OCI-M2 (cell line): ENCODE measurements at regions not wholly inside any gene's neighbourhood (a gene's known extent, or its start where the extent isn't known, plus 50 kb on each side); places are given as distances from the start of the nearest gene placed in this dataset.
"Not testable (repeated sequence)": the region's sequence is repeated elsewhere in the genome, so short reads cannot be mapped to it uniquely, and the experiment has no call there.

Experiments used
- DNase-seq: peaks from one replicate; lab custom pipeline; 2025; ENCODE audit not compliant: unreplicated experiment; lab: John Stamatoyannopoulos, UW

DNA sequence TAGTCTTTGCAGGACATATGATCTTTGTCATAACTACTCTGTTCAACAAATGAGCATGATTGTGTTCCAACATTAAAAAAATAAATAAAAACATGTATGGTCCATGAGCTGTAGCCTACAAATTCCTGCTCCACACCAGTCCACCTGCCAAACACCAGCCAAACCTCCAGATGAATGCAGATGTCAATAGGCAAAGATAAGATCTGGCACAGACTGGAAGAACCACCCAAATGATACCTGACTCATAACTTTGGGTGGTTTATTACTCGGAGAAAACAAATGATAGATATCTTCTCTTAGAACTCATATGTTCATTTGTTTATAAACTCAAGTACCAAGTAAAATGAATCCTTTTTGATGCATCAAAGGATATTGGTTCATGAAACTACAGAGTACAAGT, 425.1 kb downstream of the GBA3 start:
- no peak for DNase-seq

DNA sequence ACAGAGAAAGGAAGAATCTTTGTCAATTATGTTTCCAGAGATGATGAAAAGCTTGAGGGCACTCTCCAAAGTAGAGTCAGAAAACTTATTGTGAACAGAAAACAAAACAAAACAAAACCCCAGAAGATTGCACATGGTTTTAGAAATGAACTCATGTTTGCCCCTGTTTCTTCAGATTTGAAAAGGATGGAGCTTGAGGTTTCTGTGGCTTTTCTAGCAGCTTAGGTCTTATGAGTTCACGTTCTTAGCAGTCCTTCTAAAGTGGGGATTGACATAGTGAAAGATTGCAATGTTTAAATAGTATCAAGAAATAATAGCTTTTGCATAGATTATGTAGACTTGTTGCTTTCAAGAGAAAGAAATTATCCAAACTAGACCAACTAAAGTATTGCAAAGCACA, 421.8 kb downstream of the GBA3 start:
- no peak for DNase-seq

DNA sequence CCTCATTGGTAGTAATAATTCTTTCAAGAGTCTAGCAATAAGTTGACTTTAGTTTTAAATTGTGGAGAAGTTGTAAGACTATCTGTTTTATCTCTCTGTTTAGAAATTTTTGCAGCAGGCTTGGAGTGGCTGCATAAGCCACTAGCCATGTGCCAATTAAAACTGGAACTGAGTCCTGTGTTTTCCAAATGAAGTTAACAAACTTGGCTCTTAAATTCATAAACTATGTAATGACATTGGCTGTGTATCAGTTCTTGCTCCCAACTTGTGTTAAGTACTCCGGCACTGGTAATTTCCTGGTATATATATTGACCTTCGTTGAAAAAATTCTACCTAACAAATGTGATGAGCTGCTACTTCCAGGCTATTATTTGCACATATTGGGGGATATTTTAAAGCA, 420.4 kb downstream of the GBA3 start:
- DNase-seq = no peak

DNA sequence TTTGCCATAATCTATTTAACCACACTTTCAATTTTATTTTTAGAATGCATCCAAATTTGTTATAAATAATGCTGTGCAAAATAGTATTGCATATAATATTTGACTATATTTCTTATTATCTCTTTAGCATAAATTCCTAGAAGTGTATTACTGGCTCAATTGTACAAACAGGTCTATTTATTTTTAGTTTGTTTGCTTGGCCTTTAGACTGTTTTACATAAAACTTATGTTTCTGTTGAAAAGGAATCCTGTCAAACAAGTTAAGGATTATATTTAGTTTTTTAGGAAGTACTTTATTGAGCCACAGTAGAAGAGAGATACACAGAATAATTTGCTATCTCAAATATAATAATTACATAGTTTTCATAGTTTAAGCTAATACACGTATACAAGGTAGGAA, 413.8 kb downstream of the GBA3 start:
- DNase-seq = no peak

DNA sequence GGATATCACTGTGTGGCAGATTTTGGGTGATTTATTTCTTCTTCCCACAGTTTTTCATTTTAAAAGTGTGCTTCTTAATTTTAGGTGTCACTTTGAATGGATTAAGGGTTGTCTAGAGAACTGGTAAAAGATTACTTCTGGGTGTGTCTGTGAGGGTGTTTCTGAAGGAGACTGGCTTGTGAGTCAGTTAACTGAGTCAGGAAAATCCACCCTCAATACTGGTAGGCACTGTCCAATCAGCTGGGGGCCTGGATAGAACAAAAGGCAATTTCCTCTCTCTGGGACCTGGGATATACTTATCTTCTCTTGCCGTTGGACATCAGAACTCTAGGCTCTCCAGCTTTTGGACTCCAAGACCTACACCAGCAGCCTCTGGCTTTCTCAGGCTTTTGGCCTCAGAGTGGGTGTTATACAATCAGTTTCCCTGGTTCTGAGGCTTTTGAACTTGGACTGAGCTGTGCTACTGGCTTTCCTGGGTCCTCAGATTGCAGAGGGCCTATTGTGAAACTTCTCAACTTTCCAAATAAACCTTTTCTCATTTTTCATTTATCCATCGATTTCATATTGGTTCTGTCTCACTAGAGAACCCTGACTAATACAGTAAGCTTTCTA, 413.1 kb downstream of the GBA3 start:
- no peak for DNase-seq

DNA sequence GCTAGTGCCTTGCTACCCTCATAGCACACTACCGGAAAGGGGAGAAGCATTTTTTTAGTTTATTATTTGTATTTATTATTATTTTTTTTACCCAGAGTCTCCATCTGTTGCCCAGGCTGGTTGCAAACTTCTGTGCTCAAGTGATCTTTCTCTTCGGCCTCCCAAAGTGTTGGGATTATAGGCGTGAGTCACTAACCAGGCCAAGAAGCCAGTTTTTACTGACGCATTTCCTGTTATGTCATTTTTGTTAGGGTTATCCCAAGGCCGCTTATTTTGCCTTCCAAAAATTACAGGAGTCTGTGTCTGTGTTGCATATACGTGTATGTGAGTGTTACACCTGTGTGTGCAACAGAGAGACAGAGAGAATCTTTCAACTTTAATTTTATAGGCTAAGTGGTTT, 404.5 kb downstream of the GBA3 start:
- no peak for DNase-seq

DNA sequence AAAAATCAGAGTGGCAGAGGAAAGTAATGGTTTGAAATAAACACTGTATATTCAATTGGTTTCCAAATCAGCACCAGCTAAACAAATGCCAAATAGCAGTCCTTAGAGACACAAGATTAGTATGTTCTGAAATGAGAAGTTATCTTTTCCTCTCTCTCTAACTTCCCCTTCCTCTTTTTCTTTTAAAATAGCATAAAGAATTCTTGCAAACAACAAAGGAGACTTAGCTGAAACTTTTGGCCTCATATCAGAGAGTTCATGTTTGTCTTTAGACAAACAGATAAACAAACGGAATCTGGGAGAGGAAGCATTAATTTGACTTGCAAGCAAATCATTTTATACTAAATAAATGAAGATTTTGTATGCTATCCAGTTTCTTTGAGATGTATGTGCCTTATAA, 399.0 kb downstream of the GBA3 start:
- DNase-seq = no peak

DNA sequence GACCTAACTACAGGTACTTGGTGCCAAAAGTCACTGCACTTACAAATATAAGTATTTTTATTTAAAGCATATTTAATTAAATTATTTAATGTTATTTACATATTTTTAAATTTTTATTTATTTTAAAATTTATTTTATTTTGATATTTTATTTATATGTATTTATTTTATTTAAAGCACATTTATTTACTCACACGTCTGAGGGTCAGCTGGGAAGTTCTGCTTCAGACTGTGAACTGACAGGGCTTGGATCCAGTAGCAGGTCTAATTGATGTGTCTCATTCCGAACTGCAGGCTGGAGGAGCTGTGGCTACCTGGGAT, 392.5 kb downstream of the GBA3 start:
- no peak for DNase-seq

DNA sequence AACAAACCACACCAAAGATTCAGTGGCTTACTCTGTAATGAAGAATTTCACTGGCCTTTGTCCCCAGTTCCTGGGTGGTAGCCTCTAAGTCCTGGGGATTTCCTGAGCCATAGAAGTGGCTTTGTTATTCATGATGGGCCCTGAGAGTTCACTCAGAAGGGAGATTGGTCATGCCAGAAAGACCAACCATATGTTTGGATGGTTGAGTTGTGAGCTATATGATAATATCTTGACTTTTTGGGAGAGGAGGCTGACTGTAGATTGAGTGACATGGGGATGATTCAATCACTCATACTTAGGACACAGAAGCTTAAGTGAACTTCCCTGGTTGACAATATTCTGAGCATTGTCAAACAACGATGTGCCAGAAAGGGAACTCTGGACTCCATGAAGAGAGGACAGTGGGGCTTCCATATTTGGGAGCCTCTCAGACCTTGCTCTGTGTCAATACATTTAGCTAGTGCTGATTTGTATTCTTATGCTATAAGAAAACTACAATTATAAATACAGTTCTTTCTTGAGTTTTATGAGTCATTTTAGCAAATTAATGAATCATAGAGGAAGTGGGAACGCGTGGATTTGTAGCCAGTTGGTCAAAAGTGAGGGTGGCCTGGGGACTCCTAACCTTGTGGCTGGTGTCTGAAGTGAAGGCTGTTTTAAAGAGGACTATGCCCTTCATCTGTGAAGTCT, 392.0 kb downstream of the GBA3 start:
- DNase-seq = no peak

DNA sequence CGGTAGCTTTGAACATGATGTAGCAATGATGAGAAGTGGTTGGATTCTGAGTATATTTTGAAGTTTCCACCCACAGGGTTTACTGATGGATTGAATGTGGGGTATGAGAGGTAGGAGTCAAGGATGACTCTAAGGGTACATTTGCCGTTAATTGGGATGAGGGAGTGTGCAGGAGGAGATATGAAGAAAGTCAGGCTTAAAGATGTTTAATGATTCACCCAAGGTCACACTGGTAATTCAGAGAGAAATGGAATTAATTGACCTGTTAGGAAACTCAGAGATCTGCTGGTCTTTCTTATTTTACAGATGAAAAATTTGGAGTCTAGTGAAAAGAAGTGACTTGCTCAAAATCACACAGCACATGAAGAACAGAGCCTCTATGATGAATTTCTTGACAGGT, 390.7 kb downstream of the GBA3 start:
- DNase-seq = no peak

DNA sequence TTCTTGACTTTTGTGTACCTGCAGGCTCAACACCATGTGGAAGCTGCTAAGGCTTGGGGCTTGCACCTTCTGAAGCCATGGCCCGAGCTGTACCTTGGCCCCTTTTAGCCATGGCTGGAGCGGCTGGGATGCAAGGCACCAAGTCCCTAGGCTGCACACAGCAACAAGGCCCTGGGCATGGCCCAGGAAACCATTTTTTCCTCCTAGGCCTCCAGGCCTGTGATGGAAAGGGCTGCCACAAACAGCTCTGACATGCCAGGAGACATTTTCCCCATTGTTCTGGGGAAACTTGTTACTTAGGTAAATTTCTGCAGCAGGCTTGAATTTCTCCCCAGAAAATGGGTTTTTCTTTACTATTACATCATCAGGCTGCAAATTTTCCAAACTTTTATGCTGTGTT, 387.4 kb downstream of the GBA3 start:
- DNase-seq = not testable (repeated sequence)

DNA sequence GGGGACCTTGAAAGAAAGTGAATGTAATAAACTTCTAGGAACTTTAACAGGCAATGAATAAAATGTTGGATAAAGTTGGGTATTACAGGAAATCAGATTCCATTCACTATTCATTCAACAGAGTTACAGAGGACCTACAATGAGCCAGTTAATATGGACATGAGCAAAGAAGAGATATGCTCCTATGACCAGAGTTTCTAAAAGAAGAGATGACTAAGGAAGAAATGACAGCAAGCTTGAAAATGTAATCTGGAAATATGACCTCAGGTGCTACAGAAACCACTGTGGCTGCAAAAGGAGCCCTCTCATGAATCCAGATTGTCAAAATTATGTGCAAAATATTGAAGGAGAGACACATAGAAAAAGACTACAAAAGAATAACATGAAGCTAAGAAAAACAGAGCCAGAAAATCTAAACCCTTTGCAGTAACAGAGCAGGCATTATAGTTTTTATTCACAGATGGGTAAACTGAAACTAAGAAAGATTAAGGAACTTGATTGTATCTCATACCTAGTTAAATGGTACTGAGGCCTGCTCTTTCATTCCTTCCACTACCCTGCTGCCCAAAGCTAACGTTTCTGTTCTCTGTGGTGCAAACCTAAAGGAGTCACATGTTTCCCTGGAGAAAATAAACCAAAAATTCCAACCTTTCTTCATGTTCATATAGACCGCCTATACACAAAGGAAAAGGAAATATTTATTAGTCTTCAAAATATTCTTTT, 378.3 kb downstream of the GBA3 start:
- DNase-seq = no peak

DNA sequence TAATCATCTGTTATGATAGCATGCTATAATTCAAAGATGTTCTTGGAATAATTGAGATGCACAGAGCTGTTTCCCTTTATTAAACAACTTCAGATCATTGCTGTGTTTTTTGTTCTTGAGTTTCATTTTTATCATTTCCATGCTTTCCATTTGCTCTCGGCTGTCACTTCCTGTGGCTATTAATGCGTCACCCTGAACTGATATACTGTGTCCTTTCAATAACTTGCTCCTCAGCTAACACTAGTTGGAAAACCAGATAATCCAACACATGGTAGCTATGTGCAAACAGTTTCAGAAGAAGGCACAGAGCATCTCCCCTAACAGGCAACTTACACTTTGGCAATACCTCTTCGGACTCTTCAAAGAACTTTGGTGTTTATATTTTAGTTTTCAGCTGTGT, 376.0 kb downstream of the GBA3 start:
- DNase-seq = no peak

DNA sequence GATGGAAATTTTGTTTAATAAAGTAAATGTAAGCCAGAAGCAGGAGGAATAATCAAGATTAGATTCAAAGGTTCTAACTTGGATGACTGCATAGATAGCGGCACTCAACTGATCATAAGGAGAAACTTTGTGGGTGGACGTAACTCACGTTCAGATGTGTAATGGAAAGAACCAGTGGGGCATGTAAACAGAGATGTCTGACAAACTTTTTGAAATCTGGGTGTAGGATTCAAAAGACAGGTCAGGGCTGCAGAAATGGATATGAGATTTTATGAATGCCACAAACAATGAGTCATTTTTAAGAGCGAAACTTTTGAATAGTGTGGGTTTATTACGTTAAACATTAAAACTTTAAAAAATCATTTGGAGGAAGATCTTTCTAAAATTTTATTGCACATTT, 375.6 kb downstream of the GBA3 start:
- no peak for DNase-seq

DNA sequence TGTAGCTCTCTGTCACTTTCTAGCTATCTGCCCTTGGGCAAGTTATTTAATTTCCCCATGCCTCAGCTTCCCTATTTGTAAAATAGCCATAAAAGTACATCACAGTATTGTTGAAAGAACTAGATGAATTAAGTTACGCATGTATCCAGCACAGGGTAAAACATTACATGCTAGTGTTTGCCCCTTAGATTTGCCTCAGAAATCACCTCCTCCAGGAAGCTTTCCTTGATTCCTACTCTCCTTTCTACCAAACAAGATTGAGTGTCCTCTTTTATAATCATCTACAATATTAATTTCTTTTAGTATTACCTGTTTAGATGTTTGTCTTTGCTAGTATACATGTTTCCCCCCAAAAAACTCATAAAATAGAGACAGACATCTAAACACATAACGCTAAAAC, 369.5 kb downstream of the GBA3 start:
- DNase-seq = no peak

DNA sequence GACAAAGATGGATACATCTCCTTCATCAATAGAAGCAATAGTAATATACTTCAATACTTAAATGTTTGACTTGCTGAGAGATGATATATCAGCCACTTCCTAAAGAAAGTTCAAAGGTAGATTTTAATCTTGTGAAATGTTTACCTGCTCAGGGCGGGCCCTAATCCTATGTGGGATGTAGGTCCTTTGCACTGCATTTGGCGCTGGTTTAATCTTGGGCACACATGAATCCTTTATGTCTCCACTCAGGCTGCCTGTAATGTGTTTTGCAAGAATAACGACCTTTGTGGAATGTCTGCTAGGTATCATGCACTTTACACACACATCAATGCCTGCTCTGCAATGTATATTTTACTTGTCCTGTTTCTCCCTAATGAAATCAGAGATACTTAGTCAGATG, 368.7 kb downstream of the GBA3 start:
- no peak for DNase-seq

DNA sequence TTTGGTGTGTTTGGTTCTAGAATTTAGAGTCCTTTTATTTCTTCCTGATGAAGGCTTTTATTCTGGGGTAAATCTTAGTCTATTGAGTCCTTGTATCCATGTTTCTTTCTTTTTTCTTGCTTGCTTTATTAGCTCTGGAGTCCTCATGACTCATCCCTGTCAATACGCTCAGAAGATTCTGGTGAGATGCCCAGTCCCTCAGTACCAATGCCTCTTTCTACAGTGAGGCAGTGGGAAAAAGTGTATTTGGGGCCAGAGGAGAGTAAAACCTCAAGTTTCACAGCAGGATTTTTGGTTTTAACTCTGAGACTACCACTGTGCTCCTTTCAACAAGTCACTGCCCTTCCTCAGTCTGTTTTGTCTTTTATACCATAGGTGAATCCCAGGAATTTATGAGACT, 368.0 kb downstream of the GBA3 start:
- DNase-seq = no peak

DNA sequence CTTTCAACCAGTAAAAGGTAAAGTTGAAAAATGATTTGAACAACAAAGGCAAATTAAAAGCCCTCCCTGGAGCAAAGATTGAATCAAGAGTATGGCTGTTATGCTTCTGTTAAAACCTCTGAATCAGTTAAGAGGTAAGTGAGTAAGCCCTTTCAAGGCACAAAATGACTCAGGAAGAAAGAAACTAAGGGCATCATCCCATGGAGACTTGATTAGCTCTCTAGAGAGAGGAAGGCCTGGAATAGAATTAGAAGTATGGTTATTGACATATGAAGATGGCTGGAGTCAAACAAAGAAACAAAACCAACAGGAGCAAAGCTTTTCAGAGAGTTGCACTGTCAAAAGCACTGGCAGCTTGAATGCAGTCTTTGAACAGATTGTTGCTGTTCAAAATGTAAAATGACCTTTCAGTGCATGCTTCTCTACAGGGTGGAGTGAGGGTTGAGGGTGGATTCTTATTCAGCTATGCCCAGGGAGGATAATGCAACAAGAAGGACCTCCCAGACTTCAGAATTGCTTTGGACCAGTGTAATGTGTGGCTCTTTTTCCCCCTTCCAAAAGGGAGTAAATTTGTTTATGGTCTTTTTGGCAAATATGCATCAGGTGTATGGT, 365.5 kb downstream of the GBA3 start:
- DNase-seq = no peak

DNA sequence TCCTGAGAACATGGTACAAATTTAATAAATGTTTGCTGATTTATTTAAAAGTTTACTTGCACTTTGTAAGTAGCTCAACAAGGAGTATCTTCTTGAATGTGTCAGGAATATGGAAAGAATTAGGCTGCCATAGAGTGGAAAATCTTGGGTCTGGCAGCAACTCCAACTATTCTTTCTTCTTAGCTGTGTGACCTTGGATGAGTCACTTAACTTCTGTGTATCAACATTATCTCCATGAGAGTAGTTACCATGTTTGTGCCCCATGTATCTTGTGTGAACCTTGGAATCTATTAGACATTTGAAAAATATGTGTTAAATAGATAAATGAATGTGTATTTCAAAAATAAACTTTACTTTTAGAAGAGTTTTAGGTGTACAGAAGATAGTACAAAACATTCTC, 348.8 kb downstream of the GBA3 start:
- DNase-seq = no peak

DNA sequence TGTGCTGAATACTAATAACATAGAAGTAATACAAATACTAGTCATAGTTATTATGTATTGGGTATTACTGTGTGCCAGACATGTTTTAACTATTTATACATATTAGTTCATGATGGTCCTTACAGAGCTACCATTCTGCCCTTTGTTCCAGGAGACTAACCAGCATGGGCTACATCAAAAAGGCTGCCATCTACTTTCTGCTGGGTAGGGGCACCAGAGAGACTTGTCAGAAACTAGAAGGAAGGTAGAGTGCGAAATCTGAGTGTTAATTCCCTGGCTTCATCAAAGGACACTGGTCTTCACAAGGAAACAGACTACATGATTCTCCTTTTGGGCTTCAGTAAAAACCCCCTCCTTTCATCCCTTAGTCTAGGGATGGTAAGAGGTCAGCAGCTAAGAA, 347.8 kb downstream of the GBA3 start:
- no peak for DNase-seq

DNA sequence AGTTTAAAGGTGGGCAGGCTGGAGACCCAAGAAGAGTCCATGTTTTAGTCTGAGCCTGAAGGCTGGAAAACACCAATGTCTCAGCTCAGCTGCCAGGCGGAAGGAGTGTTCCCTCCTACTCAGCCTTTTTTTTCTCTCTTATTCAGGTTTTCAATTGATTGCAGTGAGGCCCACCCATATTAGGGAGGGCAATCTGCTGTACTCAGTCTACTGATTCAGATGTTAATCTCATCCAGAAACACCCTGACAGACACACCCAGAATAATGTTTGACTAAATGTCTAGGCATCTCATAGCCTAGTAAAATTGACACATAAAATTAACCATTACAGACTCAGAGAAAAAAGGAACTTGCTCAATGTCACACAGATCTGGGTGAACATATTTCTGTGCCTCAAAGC, 347.1 kb downstream of the GBA3 start:
- no peak for DNase-seq
